WTC11 (cell line): ENCODE measurements at regions not wholly inside any gene's neighbourhood (a gene's known extent, or its start where the extent isn't known, plus 50 kb on each side); places are given as distances from the start of the nearest gene placed in this dataset.

Source experiments
- CREM ChIP-seq: sonication (generic); formaldehyde crosslinking; IDR thresholded peaks from 2 replicates; pipeline ENCODE4 v1.8.1; 2022; ENCODE audit warnings: mild to moderate bottlenecking, missing genetic modification reagents, moderate library complexity
- CTCF ChIP-seq: fragments of 200-600 bp; IDR thresholded peaks from 2 replicates; pipeline ENCODE4 v1.8.0; 2022; ENCODE audit warnings: antibody characterized with exemption
- ELF4 ChIP-seq: sonication (generic); formaldehyde crosslinking; IDR thresholded peaks from 2 replicates; pipeline ENCODE4 v1.8.1; 2022; ENCODE audit warnings: low read depth, mild to moderate bottlenecking, moderate library complexity, missing genetic modification reagents
- IRF1 ChIP-seq: sonication (generic); formaldehyde crosslinking; IDR thresholded peaks from 2 replicates; pipeline ENCODE4 v1.8.0; 2023; ENCODE audit warnings: missing genetic modification reagents
- MAX ChIP-seq: sonication (generic); formaldehyde crosslinking; IDR thresholded peaks from 2 replicates; pipeline ENCODE4 v1.8.0; 2022; ENCODE audit warnings: mild to moderate bottlenecking, missing genetic modification reagents
- SP1 ChIP-seq: sonication (generic); formaldehyde crosslinking; conservative IDR thresholded peaks from 2 replicates; pipeline ENCODE4 v1.8.1; 2022; ENCODE audit warnings: missing genetic modification reagents
- STAT6 ChIP-seq: sonication (generic); formaldehyde crosslinking; conservative IDR thresholded peaks from 2 replicates; pipeline ENCODE4 v1.8.1; 2023; ENCODE audit warnings: mild to moderate bottlenecking, low read depth, missing genetic modification reagents, moderate library complexity
- TCF7 ChIP-seq: sonication (generic); formaldehyde crosslinking; IDR thresholded peaks from 2 replicates; pipeline ENCODE4 v1.8.0; 2022; ENCODE audit warnings: mild to moderate bottlenecking, low read depth, missing genetic modification reagents, moderate library complexity
- ZNF219 ChIP-seq: sonication (generic); formaldehyde crosslinking; IDR thresholded peaks from 2 replicates; pipeline ENCODE4 v1.8.0; 2023; ENCODE audit warnings: missing genetic modification reagents, mild to moderate bottlenecking, borderline replicate concordance
- ZNF317 ChIP-seq: sonication (generic); formaldehyde crosslinking; IDR thresholded peaks from 2 replicates; pipeline ENCODE4 v1.8.1; 2023; ENCODE audit warnings: low read depth, mild to moderate bottlenecking, moderate library complexity, missing genetic modification reagents, borderline replicate concordance
- ZNF512 ChIP-seq: sonication (generic); formaldehyde crosslinking; IDR thresholded peaks from 2 replicates; pipeline ENCODE4 v1.8.1; 2022; ENCODE audit warnings: missing genetic modification reagents, borderline replicate concordance

- TF ChIP-seq CTCF, result no peak
- TF ChIP-seq TCF7 (CRISPR knock-in tag), result no peak
- TF ChIP-seq CREM (CRISPR knock-in tag), result no peak
- TF ChIP-seq ZNF219, result no peak
- no peak for TF ChIP-seq SP1 (CRISPR knock-in tag)
- TF ChIP-seq ELF4, result no peak
- no peak for TF ChIP-seq MAX (CRISPR knock-in tag)
- TF ChIP-seq STAT6 (CRISPR knock-in tag), result no peak
- TF ChIP-seq ZNF317 (CRISPR knock-in tag), result no peak
- no peak for TF ChIP-seq IRF1
- no peak for TF ChIP-seq ZNF512 (CRISPR knock-in tag)
These were observed 191.4 kb upstream of the OSR1 start for GRCh38 chr2:19549821-19550220.
